Mesenchymal stem cell (in vitro differentiated cells and primary cell): ENCODE measurements at regions not wholly inside any gene's neighbourhood (a gene's known extent, or its start where the extent isn't known, plus 50 kb on each side); places are given as distances from the start of the nearest gene placed in this dataset.

Experiments
- DNase-seq: peaks from one replicate; pipeline ENCODE4 v3.0.0-alpha.2; 2013
- H2AFZ ChIP-seq: one replicate; pipeline ENCODE4 v1.6.1; 2013; ENCODE audit warnings: low read depth, mild to moderate bottlenecking, control low read depth, inconsistent platforms, low read length, moderate library complexity
- H2AK5ac ChIP-seq: 2 replicates; pipeline ENCODE4 v1.6.1; 2013; ENCODE audit warnings: low read length, moderate library complexity, mild to moderate bottlenecking, inconsistent platforms; ENCODE audit not compliant: severe bottlenecking
- H2BK120ac ChIP-seq: one replicate; pipeline ENCODE4 v1.6.1; 2013; ENCODE audit warnings: low read depth, mild to moderate bottlenecking, inconsistent platforms, low read length, moderate library complexity
- H2BK12ac ChIP-seq, 2 experiments: one replicate each; pipeline ENCODE4 v1.6.1; 2013; ENCODE audit warnings: inconsistent platforms in 2 of 2, low read length in 2 of 2, mild to moderate bottlenecking in 2 of 2, moderate library complexity in 2 of 2, control low read depth in 1 of 2
- H2BK15ac ChIP-seq: one replicate; pipeline ENCODE4 v1.6.1; 2013; ENCODE audit warnings: mild to moderate bottlenecking, low read depth, inconsistent platforms; ENCODE audit not compliant: poor library complexity, severe bottlenecking
- H2BK5ac ChIP-seq: 2 replicates; pipeline ENCODE4 v1.6.1; 2013; ENCODE audit warnings: low read depth, mild to moderate bottlenecking, low read length, control low read depth, inconsistent platforms; ENCODE audit not compliant: poor library complexity, severe bottlenecking
- H3K14ac ChIP-seq, 2 experiments: one replicate each; pipeline ENCODE4 v1.6.1; 2013; ENCODE audit warnings: inconsistent platforms in 2 of 2, low read length in 2 of 2, control low read depth in 1 of 2, mild to moderate bottlenecking in 1 of 2, moderate library complexity in 1 of 2
- H3K18ac ChIP-seq, 2 experiments: one replicate each; pipeline ENCODE4 v1.6.1; 2013; ENCODE audit warnings: inconsistent platforms in 2 of 2, low read length in 2 of 2, control low read depth in 1 of 2, low read depth in 1 of 2, mild to moderate bottlenecking in 1 of 2
- H3K23ac ChIP-seq, 2 experiments: one replicate each; pipeline ENCODE4 v1.6.1; 2013; ENCODE audit warnings: inconsistent platforms in 2 of 2, low read length in 2 of 2, mild to moderate bottlenecking in 2 of 2, moderate library complexity in 2 of 2, control low read depth in 1 of 2
- H3K27ac ChIP-seq: 2 replicates; pipeline ENCODE4 v1.5.1; 2013; ENCODE audit warnings: mild to moderate bottlenecking, moderate library complexity, low read length, control low read depth, inconsistent platforms; ENCODE audit not compliant: poor library complexity, severe bottlenecking
- H3K27me3 ChIP-seq, 2 experiments: 2 replicates each; pipeline versions ENCODE4 v1.6.1 to v1.7.0; 2013; ENCODE audit warnings: low read length in 2 of 2, mild to moderate bottlenecking in 2 of 2, moderate library complexity in 2 of 2, control low read depth in 1 of 2, inconsistent platforms in 1 of 2; ENCODE audit not compliant: control insufficient read depth in 1 of 2, insufficient read depth in 1 of 2
- H3K36me3 ChIP-seq, 2 experiments: 2 replicates each; pipeline versions ENCODE4 v1.6.1 to v1.7.0; 2013; ENCODE audit warnings: low read length in 2 of 2, control low read depth in 1 of 2, inconsistent platforms in 1 of 2, low read depth in 1 of 2, mild to moderate bottlenecking in 1 of 2; ENCODE audit not compliant: insufficient read depth in 2 of 2, control insufficient read depth in 1 of 2
- H3K4ac ChIP-seq, 2 experiments: one replicate each; pipeline ENCODE4 v1.6.1; 2013; ENCODE audit warnings: inconsistent platforms in 2 of 2, low read length in 2 of 2, mild to moderate bottlenecking in 2 of 2, moderate library complexity in 2 of 2, control low read depth in 1 of 2, low read depth in 1 of 2
- H3K4me1 ChIP-seq: 2 replicates; pipeline ENCODE4 v1.6.1; 2013; ENCODE audit warnings: low read depth, low read length, control low read depth; ENCODE audit not compliant: control insufficient read depth, insufficient read depth
- H3K4me2 ChIP-seq: 2 replicates; pipeline ENCODE4 v1.6.1; 2013; ENCODE audit warnings: low read length, mild to moderate bottlenecking, inconsistent platforms; ENCODE audit not compliant: poor library complexity, severe bottlenecking
- H3K4me3 ChIP-seq, 2 experiments: 2 replicates each; pipeline versions ENCODE4 v1.5.1 to v1.7.0; 2013; ENCODE audit warnings: low read length in 2 of 2, mild to moderate bottlenecking in 2 of 2, control low read depth in 1 of 2, low read depth in 1 of 2; ENCODE audit not compliant: insufficient read depth in 1 of 2
- H3K79me1 ChIP-seq: replicated peaks from 2 replicates; pipeline ENCODE4 v1.6.1; 2013; ENCODE audit warnings: mild to moderate bottlenecking, control low read depth, low read length, inconsistent platforms; ENCODE audit not compliant: poor library complexity, severe bottlenecking
- H3K9ac ChIP-seq: 2 replicates; pipeline ENCODE4 v1.7.0; 2013; ENCODE audit warnings: mild to moderate bottlenecking, low read length, moderate library complexity
- H3K9me3 ChIP-seq: 2 replicates; pipeline ENCODE4 v1.7.0; 2013; ENCODE audit warnings: mild to moderate bottlenecking, low read length; ENCODE audit not compliant: control insufficient read depth
- H4K8ac ChIP-seq: one replicate; pipeline ENCODE4 v1.6.1; 2013; ENCODE audit warnings: inconsistent platforms, mild to moderate bottlenecking, low read length, moderate library complexity
- H4K91ac ChIP-seq: one replicate; pipeline ENCODE4 v1.6.1; 2013; ENCODE audit warnings: mild to moderate bottlenecking, low read length, inconsistent platforms
- WGBS: methylation state at CpG from one replicate; pipeline ENCODE4 v1.1.7; 2013; ENCODE audit warnings: mixed read lengths; 5-methylcytosine and 5-hydroxymethylcytosine counted together

- H3K36me3 ChIP-seq, result no peaks in the 10 kb centered on the region
- no peak overlapping the region for H2BK15ac ChIP-seq
- no peak overlapping the region for H3K27ac ChIP-seq
- H2BK12ac ChIP-seq, result no peak overlapping the region
- no peak overlapping the region for H3K14ac ChIP-seq
- H3K18ac ChIP-seq, result no peak overlapping the region
- H2BK120ac ChIP-seq, result no peak overlapping the region
- H2BK5ac ChIP-seq, result no peak overlapping the region
- H2AFZ ChIP-seq, result no peak overlapping the region
- H3K4me2 ChIP-seq, result no peak overlapping the region
- 39% methylated on average over 2 of the region's 3 CpGs for WGBS
- H4K91ac ChIP-seq, result no peak overlapping the region
- H3K79me1 ChIP-seq, result no peaks in the 10 kb centered on the region
- no peak overlapping the region for H2AK5ac ChIP-seq
- no peaks in the 10 kb centered on the region for H3K4me1 ChIP-seq
- H4K8ac ChIP-seq, result no peak overlapping the region
- no peak overlapping the region for H3K4me3 ChIP-seq
- peaks cover 6 to 11% of the 10 kb centered on the region in 2 experiments for H3K27me3 ChIP-seq
- H3K9me3 ChIP-seq, result peaks cover 13% of the 10 kb centered on the region
- no peak overlapping the region for H3K9ac ChIP-seq
- DNase-seq, result no peak
- H3K23ac ChIP-seq, result no peak overlapping the region
- H3K4ac ChIP-seq, result no peak overlapping the region
These were observed 149.9 kb downstream of the ASB1 start for GRCh38 chr2:238576674-238577073.

- H3K27me3 ChIP-seq, result peaks cover 6 to 11% of the 10 kb centered on the region in 2 experiments
- no peak overlapping the region for H2AFZ ChIP-seq
- H2BK120ac ChIP-seq, result no peak overlapping the region
- H3K36me3 ChIP-seq, result no peaks in the 10 kb centered on the region
- DNase-seq, result no peak
- H3K23ac ChIP-seq, result no peak overlapping the region
- no peak overlapping the region for H2AK5ac ChIP-seq
- peaks cover 13% of the 10 kb centered on the region for H3K9me3 ChIP-seq
- no peak overlapping the region for H3K4me2 ChIP-seq
- H3K4me1 ChIP-seq, result no peaks in the 10 kb centered on the region
- no peak overlapping the region for H3K27ac ChIP-seq
- H2BK12ac ChIP-seq, result no peak overlapping the region
- H3K14ac ChIP-seq, result no peak overlapping the region
- H3K79me1 ChIP-seq, result no peaks in the 10 kb centered on the region
- H2BK15ac ChIP-seq, result no peak overlapping the region
- no peak overlapping the region for H3K9ac ChIP-seq
- H4K8ac ChIP-seq, result no peak overlapping the region
- H2BK5ac ChIP-seq, result no peak overlapping the region
- H3K4ac ChIP-seq, result no peak overlapping the region
- H3K4me3 ChIP-seq, result no peak overlapping the region
- 50% methylated on average over 8 of the region's 9 CpGs for WGBS
- no peak overlapping the region for H3K18ac ChIP-seq
- no peak overlapping the region for H4K91ac ChIP-seq
These were observed 151.5 kb downstream of the ASB1 start for GRCh38 chr2:238578256-238578655.

- Histone ChIP-seq H2BK120ac (no peak overlapping the region), H3K18ac (no peak overlapping the region), H3K4ac (no peak overlapping the region)
These were observed 153.8 kb downstream of the ASB1 start for GRCh38 chr2:238580486-238580885.

GRCh38 chr2:238581126-238581525, 154.4 kb downstream of the ASB1 start:
- Histone ChIP-seq H3K27ac (no peak overlapping the region), H3K79me1 (no peaks in the 10 kb centered on the region), H2AFZ (no peak overlapping the region), H3K4me2 (no peak overlapping the region), H3K27me3 (peaks cover 0 to 5% of the 10 kb centered on the region in 2 experiments), H3K23ac (no peak overlapping the region), H3K4me3 (no peak overlapping the region), H3K9ac (no peak overlapping the region), H3K36me3 (no peaks in the 10 kb centered on the region), H4K8ac (no peak overlapping the region), H3K4me1 (no peaks in the 10 kb centered on the region), H2BK5ac (no peak overlapping the region), H2AK5ac (no peak overlapping the region), H2BK120ac (no peak overlapping the region), H2BK15ac (no peak overlapping the region), H3K9me3 (peaks cover 13% of the 10 kb centered on the region), H3K14ac (no peak overlapping the region), H2BK12ac (no peak overlapping the region), H3K18ac (no peak overlapping the region), H3K4ac (no peak overlapping the region), H4K91ac (no peak overlapping the region)
- no peak for DNase-seq
- 88% methylated on average over 3 of the region's 4 CpGs for WGBS

More at GRCh38 chr2:238580486-238580885, 153.8 kb downstream of the ASB1 start:
- Histone ChIP-seq H2AK5ac (no peak overlapping the region), H4K91ac (no peak overlapping the region), H3K23ac (no peak overlapping the region), H2BK5ac (no peak overlapping the region), H3K27ac (no peak overlapping the region), H2BK12ac (no peak overlapping the region), H3K9me3 (peaks cover 13% of the 10 kb centered on the region), H3K4me3 (no peak overlapping the region), H3K4me1 (no peaks in the 10 kb centered on the region), H3K36me3 (no peaks in the 10 kb centered on the region), H3K4me2 (no peak overlapping the region), H3K14ac (no peak overlapping the region), H2BK15ac (no peak overlapping the region), H3K79me1 (no peaks in the 10 kb centered on the region), H2AFZ (no peak overlapping the region), H4K8ac (no peak overlapping the region), H3K27me3 (peaks cover 5 to 11% of the 10 kb centered on the region in 2 experiments), H3K9ac (no peak overlapping the region)
- WGBS, result 63% methylated on average over 4 of the region's 4 CpGs
- no peak for DNase-seq
